K562 (cell line): ENCODE measurements at regions not wholly inside any gene's neighbourhood (a gene's known extent, or its start where the extent isn't known, plus 50 kb on each side); places are given as distances from the start of the nearest gene placed in this dataset.

Experiments used
- ATAC-seq: fragments of 200-7000 bp; cut with Tn5 transposase; 3 replicates; pipeline ENCODE4 v1.9.1; 2020; ENCODE audit warnings: moderate library complexity
- BruUV-seq: library from RNA; stranded (reverse); fragments of 400-500 nt; replicated peaks from 2 replicates; lab custom pipeline; 2021; lab: Mats Ljungman, UMichigan
- CTCF ChIA-PET: fragments of 300-600 bp; formaldehyde crosslinking; extraction: SDS; loops from one replicate; lab custom pipeline; 2021; ENCODE audit warnings: low intra/inter-chr PET ratio; lab: Yijun Ruan, JAX
- POLR2A ChIA-PET: fragments of 300-600, 350-650 bp; sonication (Branson Sonifier 250); formaldehyde crosslinking; extraction: SDS; loops from one replicate; lab custom pipeline; 2021; ENCODE audit warnings: antibody characterized with exemption, inconsistent platforms; lab: Yijun Ruan, JAX
- DNase-seq, 4 experiments: peaks; one replicate each; pipeline versions ENCODE4 v3.0.0 to v3.0.0-alpha.2; 2011 to 2018; ENCODE audit warnings: low spot score in 3 of 4, mixed read lengths in 3 of 4; ENCODE audit errors: extremely low read depth in 1 of 4
- FAIRE-seq: peaks from 2 replicates; lab custom pipeline; 2011; peaks lifted over from hg19 to GRCh38; lab: Jason Lieb, UNC
- H2AFZ ChIP-seq: 2 replicates; pipeline ENCODE4 v1.6.0; 2011; ENCODE audit warnings: low read depth, low read length, control low read depth, inconsistent platforms
- H3K27ac ChIP-seq: fragments of 200-600 bp; 3 replicates; pipeline ENCODE4 v1.8.0; 2011; ENCODE audit warnings: low read depth, mild to moderate bottlenecking, control low read depth, inconsistent platforms, low read length, moderate library complexity, mixed read lengths; ENCODE audit errors: extremely low read depth
- H3K27me3 ChIP-seq, 2 experiments: fragments of 300-600 bp in 1 of 2; 2 replicates in 1 of 2; 3 replicates in 1 of 2; pipeline versions ENCODE4 v1.6.0 to v1.8.0; 2011; ENCODE audit warnings: inconsistent platforms in 2 of 2, low read length in 2 of 2, mild to moderate bottlenecking in 1 of 2, mixed read lengths in 1 of 2, moderate library complexity in 1 of 2; ENCODE audit not compliant: control insufficient read depth in 2 of 2, insufficient read depth in 2 of 2
- H3K36me3 ChIP-seq: fragments of 300-600 bp; 3 replicates; pipeline ENCODE4 v1.8.0; 2011; ENCODE audit warnings: mild to moderate bottlenecking, low read length, inconsistent platforms; ENCODE audit not compliant: control insufficient read depth, insufficient read depth
- H3K4me1 ChIP-seq, 2 experiments: fragments of 200-600 bp in 1 of 2; replicated peaks in 1 of 2; 2 replicates in 1 of 2; 3 replicates in 1 of 2; pipeline versions ENCODE4 v1.5.1 to v1.8.0; 2011; ENCODE audit warnings: inconsistent platforms in 2 of 2, low read length in 2 of 2, mild to moderate bottlenecking in 1 of 2, mixed read lengths in 1 of 2, moderate library complexity in 1 of 2; ENCODE audit not compliant: control insufficient read depth in 2 of 2, insufficient read depth in 2 of 2
- H3K4me2 ChIP-seq: 2 replicates; pipeline ENCODE4 v1.6.1; 2011; ENCODE audit warnings: low read length, control low read depth, inconsistent platforms, mixed read lengths; ENCODE audit not compliant: insufficient read depth
- H3K4me3 ChIP-seq: fragments of 200-600 bp; sonication (generic), shearing (Covaris generic); 2 replicates; pipeline ENCODE4 v1.5.1; 2016; ENCODE audit warnings: control low read depth, inconsistent platforms
- H3K79me2 ChIP-seq: fragments of 200-600 bp; 3 replicates; pipeline ENCODE4 v1.8.0; 2011; ENCODE audit warnings: low read length, inconsistent platforms; ENCODE audit not compliant: control insufficient read depth, insufficient read depth
- H3K9ac ChIP-seq, 2 experiments: 2 replicates each; pipeline versions ENCODE4 v1.6.0 to v1.6.1; 2011; ENCODE audit warnings: low read depth in 2 of 2, low read length in 2 of 2, control low read depth in 1 of 2, inconsistent platforms in 1 of 2, mild to moderate bottlenecking in 1 of 2, mixed read lengths in 1 of 2; ENCODE audit not compliant: insufficient read depth in 1 of 2
- H3K9me1 ChIP-seq: one replicate; pipeline ENCODE4 v1.6.0; 2011; ENCODE audit warnings: inconsistent platforms, mild to moderate bottlenecking, low read length, moderate library complexity; ENCODE audit not compliant: control insufficient read depth, insufficient read depth
- H3K9me3 ChIP-seq: replicated peaks from 2 replicates; pipeline ENCODE4 v1.5.1; 2011; ENCODE audit warnings: low read depth, low read length, inconsistent platforms; ENCODE audit not compliant: control insufficient read depth, insufficient read depth
- H4K20me1 ChIP-seq: replicated peaks from 2 replicates; pipeline ENCODE4 v1.6.1; 2011; ENCODE audit warnings: low read length, inconsistent platforms, mixed read lengths; ENCODE audit not compliant: control insufficient read depth, insufficient read depth
- CCNT2 ChIP-seq: IDR thresholded peaks from 2 replicates; pipeline ENCODE4 v1.6.1; 2011; ENCODE audit warnings: borderline replicate concordance, low read depth, mild to moderate bottlenecking, moderate library complexity, mixed read lengths, low read length; ENCODE audit not compliant: insufficient read length; ENCODE audit errors: extremely low read depth
- GTF2E2 ChIP-seq: fragments of 200-800 bp; sonication (Bioruptor generic); IDR thresholded peaks from 2 replicates; pipeline ENCODE4 v1.6.1; 2016; ENCODE audit warnings: missing genetic modification characterization, missing compliant biosample characterization
- MAFG ChIP-seq: fragments of 450-650 bp; conservative IDR thresholded peaks from 2 replicates; pipeline ENCODE4 v1.6.1; 2016; ENCODE audit warnings: missing genetic modification characterization, missing compliant biosample characterization
- MCM5 ChIP-seq: fragments of 450-650 bp; IDR thresholded peaks from 2 replicates; pipeline ENCODE4 v1.6.1; 2016; ENCODE audit warnings: low read depth
- NEUROD1 ChIP-seq: fragments of 150-350 bp; IDR thresholded peaks from 2 replicates; pipeline ENCODE4 v1.6.1; 2014; ENCODE audit warnings: borderline replicate concordance, low read length, low read depth; ENCODE audit not compliant: partially characterized antibody
- SIN3A ChIP-seq, 2 experiments: fragments of 150-350 bp in 1 of 2; IDR thresholded peaks; 2 replicates each; pipeline ENCODE4 v1.6.1; 2011 to 2016; ENCODE audit warnings: borderline replicate concordance in 2 of 2, low read depth in 2 of 2, low read length in 2 of 2, mild to moderate bottlenecking in 2 of 2, moderate library complexity in 2 of 2; ENCODE audit not compliant: control insufficient read depth in 1 of 2
- VEZF1 ChIP-seq: fragments of 200-800 bp; sonication (Bioruptor generic); IDR thresholded peaks from 2 replicates; pipeline ENCODE4 v1.6.1; 2017; ENCODE audit warnings: missing genetic modification characterization, missing compliant biosample characterization
- ZBTB2 ChIP-seq: fragments of 450-650 bp; IDR thresholded peaks from 2 replicates; pipeline ENCODE4 v1.6.1; 2016; ENCODE audit warnings: antibody characterized with exemption
- ZKSCAN8 ChIP-seq: fragments of 200-800 bp; sonication (Bioruptor generic); IDR thresholded peaks from 2 replicates; pipeline ENCODE4 v1.6.1; 2016; ENCODE audit warnings: missing genetic modification characterization, missing compliant biosample characterization
- ZNF551 ChIP-seq: fragments of 250-450 bp; sonication (Bioruptor Pico); IDR thresholded peaks from 2 replicates; pipeline ENCODE4 v1.5.0; 2021; ENCODE audit warnings: mild to moderate bottlenecking, moderate library complexity
- ZNF717 ChIP-seq: fragments of 250-450 bp; sonication (Bioruptor Pico); IDR thresholded peaks from 2 replicates; pipeline ENCODE4 v1.5.0; 2021
- WGBS: fragments of 100-300 bp; shearing (Covaris generic); methylation state at CpG from one replicate; pipeline ENCODE4 v1.1.6; 2016; ENCODE audit warnings: low coverage, mixed read lengths; ENCODE audit not compliant: insufficient coverage; ENCODE audit errors: missing lambda C conversion rate; 5-methylcytosine and 5-hydroxymethylcytosine counted together
- in situ Hi-C: fragments of 300-500 bp; cut with MboI; formaldehyde crosslinking; loops from 4 replicates; pipeline ENCODE4 v1.15.0; 2018; ENCODE audit warnings: inconsistent platforms, mixed read lengths
- intact Hi-C: fragments of 100-400 bp; cut with micrococcal nuclease; formaldehyde crosslinking; loops from 2 replicates; pipeline ENCODE4 v1.14.2; 2022

- FAIRE-seq: no peak
- intact Hi-C loops: no loop called here
- no peak for ATAC-seq
- H3K9ac ChIP-seq: no peak overlapping the region
- ChIA-PET CTCF (no interaction called here), POLR2A (interaction anchor here (1.2 kb wide), 1 partner anchor 13 kb away, joined by 4 read pairs; no protein-coding TSS in a partner anchor)
- H3K4me3 ChIP-seq: no peak overlapping the region
- no peaks in the 10 kb centered on the region for H3K9me1 ChIP-seq
- BruUV-seq: no TSS peak
- no peak overlapping the region for H2AFZ ChIP-seq
- 0% methylated on average over 2 of the region's 2 CpGs for WGBS
- H3K27me3 ChIP-seq: no peaks in the 10 kb centered on the region
- TF ChIP-seq ZNF551: no peak
- TF ChIP-seq VEZF1 (CRISPR knock-in tag): no peak
- TF ChIP-seq CCNT2: no peak
- no peak for TF ChIP-seq ZBTB2
- no peak for TF ChIP-seq MCM5
- TF ChIP-seq MAFG (tag): no peak
- TF ChIP-seq ZNF717 (CRISPR knock-in tag): no peak
- no peak for TF ChIP-seq SIN3A (IDR thresholded peaks at IDR 0.05; ENCODE audit: borderline replicate concordance in 2 of 2, control insufficient read depth in 1 of 2, low read depth in 2 of 2, low read length in 2 of 2)
- TF ChIP-seq NEUROD1: no peak
- TF ChIP-seq ZKSCAN8: no peak
- TF ChIP-seq GTF2E2 (tag): no peak
- H3K27ac ChIP-seq: no peak overlapping the region
- H3K79me2 ChIP-seq: no peaks in the 10 kb centered on the region
- no peaks in the 10 kb centered on the region for H3K4me1 ChIP-seq
- in situ Hi-C loops: no loop called here
- no peaks in the 10 kb centered on the region for H3K36me3 ChIP-seq
- DNase-seq: no peak
- no peak overlapping the region for H3K4me2 ChIP-seq
- no peaks in the 10 kb centered on the region for H3K9me3 ChIP-seq
- no peaks in the 10 kb centered on the region for H4K20me1 ChIP-seq
Measured at GRCh38 chr1:55522982-55523381, 307.8 kb upstream of the USP24 start.
